DMS153 (cell line): ENCODE measurements at regions not wholly inside any gene's neighbourhood (a gene's known extent, or its start where the extent isn't known, plus 50 kb on each side); places are given as distances from the start of the nearest gene placed in this dataset.

Experiments used
- DNase-seq: peaks from one replicate; lab custom pipeline; 2025; lab: John Stamatoyannopoulos, UW

DNA sequence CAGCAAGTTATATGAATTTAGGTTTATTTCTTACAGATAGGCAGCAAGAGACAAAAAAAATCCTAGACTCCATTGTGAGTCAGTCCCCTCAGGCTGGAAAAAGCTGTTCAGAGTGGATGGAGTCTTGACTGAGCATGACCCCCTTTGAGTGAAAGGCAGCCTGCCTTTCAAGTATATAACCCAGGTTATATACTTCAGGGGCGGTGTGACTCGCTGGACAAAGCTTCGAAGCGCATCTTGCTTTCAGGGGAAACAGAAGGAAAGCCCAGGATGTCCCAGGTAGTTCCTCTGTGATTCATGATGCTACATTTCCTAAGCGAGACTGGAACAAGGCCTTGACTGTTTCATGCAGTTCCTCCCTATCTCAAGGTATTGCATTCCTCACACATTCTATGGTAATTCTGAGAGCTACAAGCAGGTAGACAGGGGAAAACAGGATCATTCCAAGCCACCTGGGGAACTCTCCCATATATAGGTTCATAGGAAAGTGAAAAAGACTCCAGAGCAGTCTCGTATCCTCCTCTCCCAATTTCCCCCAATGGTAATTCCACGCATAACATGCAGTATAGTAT, 1244.1 kb upstream of the CDH6 start:
- no peak for DNase-seq

DNA sequence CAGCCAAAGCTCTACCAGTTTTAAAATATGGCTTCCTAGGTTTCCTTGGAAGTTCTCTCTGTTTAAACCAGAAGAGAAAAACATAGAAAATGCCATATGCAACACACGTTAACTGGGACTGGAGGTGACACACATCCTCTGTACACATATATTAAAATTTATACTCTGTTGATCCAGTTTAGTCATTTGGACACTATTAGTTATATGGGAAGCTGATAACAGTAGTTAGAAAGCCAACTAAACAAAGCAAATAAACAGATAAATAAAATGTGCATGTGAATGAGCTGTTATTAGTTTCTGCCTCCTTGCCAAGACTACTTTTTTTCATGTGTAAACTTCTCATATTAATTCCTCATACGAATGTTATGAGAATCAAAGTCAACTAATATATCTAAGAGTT, 1249.2 kb upstream of the CDH6 start:
- no peak for DNase-seq

DNA sequence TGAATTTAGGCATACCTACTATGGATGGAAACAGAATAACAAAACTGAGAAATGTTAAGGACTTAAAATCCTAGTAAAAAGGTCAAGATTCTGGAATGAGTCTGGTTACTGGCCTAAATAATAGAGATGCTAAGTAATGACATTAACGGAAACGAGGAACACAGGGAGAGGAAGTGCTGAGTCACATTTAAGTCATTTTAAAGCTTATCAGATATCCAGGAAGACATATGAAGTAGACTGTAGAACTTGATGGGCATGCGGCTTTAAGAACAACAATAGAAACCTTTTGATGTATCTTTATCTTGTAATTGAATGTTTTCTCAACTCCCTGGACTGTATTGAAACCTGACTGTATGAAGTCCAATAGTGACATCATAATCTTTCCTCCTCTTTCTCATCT, 1251.4 kb upstream of the CDH6 start:
- DNase-seq, result no peak

DNA sequence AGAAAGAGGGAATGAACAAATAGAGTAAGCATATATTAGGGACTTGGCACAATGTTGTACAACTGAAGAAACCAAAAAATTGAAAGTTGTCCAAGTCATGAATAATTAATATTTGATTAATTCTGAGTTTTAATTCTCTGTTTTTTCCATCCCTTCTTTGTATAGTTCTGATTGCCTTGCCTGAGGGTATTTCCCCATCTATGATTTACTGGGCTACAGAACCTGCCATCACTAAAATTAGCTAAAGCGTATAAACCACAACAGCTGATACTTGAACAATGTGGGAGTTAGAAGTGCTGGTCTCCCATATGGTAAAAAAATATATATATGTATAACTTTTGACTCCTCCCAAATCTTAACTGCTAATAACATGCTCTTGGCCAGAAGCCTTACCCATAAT, 1253.5 kb upstream of the CDH6 start:
- no peak for DNase-seq

DNA sequence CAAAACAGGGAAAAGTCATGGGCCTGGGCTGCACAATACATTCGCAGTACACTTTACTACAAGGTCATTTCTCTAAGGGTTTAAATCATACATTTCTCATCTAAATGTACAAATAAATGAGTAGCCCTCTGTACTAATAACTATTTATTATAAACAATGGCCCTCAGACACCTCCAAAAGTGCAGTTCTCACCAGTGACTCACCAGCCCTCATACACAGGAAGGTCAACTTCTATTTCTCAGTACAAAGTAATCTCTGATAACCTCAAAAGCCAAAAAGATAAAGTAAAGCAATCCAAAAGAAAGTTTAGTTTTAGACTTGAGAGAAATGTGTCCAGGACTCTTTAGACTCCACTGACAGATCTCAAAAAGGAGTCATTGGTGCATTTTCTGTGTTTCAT, 1258.1 kb upstream of the CDH6 start:
- no peak for DNase-seq

DNA sequence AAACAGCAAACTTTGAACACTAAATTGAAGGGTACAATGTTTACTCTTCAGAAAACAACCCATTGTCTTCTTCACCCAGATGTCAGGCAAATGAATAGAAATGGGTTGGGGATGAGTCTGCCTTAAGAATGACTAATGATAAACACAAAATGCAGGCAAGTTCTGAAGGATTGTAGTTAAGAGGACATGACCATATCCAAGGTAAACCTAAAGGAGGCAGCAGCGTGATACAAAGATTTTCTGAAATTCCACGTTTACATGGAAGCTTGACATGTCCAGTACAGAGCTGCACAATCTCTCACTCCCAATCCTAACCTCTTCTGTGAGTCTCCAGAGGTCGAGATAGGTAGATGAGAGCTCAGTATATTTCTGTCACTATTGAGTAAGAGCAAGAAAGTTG, 1263.2 kb upstream of the CDH6 start:
- DNase-seq, result no peak

DNA sequence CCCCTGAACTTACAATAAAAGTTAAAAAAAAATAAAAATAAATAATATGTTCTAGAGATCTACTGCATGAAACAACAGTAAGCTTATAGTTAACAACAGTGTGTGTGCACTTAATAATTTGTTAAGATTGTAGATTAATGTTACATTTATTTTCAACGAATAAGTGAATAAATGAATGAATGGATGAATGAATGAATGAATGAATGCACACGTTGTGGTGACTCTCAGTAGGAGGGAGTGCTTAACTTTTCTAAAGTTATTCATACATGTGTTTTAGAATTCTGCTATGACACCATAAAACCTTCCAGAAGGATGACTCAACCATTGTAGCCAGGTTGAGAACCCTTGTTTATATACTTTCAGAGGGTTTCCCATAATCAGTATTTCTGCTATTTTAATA, 1269.4 kb upstream of the CDH6 start:
- no peak for DNase-seq

DNA sequence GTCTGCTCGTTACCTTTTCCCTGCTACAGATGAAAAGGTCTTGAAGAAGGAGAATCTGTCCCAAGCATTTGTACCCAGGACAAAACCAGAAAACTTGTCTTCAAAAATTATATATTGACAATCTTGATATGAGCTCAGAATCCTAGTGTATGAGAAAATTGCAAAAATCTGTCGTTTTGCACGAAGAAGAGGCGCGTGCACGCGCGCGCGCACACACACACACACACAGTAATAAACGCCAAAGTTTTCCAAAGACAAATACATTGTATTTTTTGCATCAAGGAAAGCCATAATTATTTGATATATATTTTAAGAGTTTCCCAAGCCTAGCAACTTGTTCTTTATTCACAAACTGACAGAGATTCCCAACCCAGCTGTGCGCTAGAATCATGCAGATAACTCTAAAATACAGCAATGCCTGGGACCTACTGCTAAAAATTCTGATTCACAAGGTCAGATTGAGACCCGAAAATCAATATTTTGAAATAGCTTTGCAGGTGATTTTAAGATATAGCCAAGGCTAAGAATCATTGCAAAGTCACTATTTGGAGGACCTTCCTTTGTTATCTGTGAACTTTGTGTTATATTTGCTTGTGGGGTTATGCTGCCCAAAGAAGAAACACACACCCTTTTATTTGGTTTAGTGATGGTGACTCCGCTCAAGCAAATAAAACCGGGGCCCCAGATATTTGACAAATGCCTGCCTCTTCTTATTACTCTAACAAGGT, 1287.7 kb upstream of the CDH6 start:
- DNase-seq, result no peak

DNA sequence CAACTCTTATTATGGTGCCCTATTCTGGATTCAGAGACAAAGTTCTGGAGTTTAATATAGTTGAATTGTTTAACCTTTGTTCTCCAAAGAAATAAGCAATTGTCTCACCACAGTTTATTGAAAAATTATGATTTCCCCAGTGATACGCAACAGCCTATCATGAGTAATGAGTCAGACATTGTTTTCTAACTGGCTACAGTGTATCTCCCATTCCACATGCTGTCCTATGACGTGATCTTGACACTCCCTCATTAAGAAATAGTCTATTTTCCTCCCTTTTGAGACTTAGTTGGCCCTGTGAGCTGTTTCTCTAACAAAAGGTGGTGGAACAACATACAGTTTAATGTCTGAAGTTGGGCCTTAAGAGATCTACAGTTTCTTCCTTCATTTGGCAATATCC, 1290.6 kb upstream of the CDH6 start:
- no peak for DNase-seq

DNA sequence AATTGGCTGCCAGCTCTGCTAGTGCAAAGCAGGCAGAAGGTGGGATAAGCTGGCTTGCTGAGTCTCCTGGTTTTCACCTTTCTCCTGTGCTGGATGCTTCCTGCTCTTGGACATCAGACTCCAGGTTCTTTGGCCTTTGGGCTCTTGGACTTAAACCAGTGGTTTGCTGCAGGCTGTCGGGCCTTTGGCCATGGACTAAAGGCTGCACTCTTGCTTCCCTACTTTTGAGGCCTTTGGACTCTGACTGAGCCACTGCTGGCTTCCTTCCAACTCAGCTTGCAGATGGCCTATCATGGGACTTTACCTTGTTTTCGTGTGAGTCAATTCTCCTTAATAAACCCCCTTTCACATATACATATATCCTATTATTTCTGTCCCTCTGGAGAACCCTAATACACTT, 1293.9 kb upstream of the CDH6 start:
- DNase-seq, result no peak

DNA sequence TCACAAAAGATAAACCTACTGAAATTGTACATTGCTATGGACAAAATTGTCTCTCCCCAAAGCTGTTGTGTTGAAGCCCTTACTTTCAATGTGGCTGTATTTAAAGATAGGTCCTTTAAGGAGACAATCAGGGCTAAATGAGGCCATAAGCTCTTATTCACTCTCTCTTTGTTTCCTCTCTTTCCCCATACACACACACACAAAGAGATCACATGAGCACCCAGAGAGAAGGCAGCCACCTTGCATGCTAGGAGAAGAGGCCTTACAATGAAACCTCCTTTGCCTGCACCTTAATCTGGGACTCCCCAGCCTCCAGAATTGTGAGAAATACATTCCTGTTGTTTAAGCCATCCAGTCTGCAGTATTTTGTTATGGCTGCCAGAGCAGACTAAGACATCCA, 1295.6 kb upstream of the CDH6 start:
- DNase-seq, result no peak

DNA sequence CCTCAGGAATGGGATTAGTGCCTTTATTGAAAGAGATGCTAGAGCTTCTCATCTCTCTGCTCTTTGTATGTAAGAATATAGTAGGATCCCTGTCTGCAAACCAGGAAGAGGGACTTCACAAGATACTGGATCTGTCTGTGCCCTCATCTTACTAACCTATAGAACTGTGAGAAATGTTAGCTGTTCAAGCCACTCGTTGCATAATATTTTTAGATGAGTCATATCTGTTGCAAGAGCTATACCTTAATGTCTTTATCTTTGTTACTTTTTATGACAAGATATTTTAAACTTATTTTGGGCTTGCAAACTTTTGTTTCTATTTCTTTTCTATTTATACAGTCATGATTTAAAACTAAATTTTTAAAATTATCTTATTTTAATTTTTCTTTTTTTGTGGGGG, 1296.8 kb upstream of the CDH6 start:
- DNase-seq, result no peak

DNA sequence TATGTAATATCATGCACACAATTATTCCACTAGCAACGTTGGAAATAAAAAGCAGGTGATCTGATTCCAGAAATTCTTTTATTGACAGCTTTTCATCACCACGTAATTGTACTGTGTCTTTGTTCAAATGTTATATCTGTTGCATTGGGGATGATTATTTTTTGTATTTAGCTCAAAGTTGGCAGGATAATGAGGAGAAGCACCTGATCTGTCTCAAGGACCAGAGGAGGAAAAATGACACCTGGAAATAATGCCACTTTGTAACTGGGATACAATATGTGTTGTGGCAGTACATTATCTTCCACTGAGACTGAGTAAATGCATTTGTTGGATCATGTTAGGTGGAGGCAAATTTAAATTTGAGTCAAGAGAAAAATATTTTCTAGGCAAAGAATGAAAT, 1298.8 kb upstream of the CDH6 start:
- DNase-seq, result no peak

DNA sequence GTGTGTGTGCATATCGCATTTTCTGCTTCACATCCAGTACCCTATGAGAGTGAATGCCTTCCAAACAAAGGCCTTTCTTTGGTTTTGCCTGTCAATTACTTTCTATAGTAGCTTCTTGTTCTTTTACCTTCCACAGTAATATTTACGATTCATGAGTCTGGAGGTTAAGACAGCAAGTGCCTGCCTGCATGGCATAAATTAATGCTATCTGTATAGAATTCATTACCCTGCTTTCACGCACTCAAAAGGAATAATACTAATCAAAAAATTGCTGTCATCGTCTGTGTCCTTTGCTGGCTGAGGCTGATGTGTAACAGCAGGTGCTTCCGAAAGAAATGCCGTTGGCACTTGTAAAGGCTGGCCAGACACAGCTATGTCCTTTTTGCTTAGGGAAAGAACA, 1304.4 kb upstream of the CDH6 start:
- no peak for DNase-seq

DNA sequence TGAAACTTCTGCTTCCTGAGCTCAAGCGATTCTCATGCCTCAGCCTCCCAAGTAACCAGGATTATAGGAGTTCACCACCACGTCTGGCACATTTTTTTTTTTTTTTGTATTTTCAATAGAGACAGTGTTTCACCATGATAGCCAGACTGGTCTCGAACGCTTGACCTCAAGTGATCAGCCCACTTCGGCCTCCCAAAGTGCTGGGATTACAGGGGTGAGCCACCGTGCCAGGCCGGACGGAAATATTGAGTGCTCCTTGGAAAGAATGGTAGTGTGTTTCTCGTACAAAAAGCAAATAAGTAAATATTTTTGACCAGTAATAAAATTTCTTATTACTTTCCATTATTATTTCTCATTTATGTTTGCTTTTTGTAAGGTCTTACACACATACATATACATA, 1307.9 kb upstream of the CDH6 start:
- DNase-seq, result no peak

DNA sequence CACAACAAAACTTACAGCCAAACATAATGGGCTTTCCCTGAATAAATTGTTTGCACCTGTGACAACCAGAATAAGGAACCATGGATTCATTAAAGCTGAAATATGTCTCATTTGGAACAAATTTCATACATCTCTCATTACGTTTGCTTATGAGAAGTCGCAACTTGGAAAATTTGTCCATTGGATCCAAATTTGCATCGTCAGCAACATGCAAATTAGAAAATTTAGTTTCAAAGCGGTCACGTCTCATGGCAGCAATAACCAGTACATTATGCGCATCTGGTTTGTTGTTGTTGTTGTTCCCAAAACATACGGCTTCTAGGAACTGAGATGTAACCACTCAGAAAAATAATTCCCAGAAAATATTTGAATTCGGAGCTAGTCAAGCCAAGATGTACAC, 1311.5 kb upstream of the CDH6 start:
- no peak for DNase-seq

DNA sequence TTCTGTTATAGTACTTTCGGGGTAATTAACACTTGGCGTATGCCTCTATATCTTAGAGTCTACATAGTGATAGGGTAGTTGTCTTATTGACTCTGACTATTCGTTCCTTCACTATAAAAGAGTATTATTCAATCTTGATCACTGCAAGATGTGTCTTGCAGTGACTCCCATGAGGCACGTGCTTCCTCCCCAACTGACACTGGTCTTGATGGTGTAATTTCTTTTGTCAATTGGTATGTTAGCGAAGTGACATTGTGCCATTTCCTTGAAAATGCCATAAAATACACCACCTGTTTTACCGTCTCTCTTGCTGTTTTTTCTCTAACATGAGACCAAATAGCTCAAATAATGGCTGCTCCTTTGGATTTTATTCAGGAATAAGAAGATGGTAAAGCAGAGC, 1314.1 kb upstream of the CDH6 start:
- DNase-seq, result no peak

DNA sequence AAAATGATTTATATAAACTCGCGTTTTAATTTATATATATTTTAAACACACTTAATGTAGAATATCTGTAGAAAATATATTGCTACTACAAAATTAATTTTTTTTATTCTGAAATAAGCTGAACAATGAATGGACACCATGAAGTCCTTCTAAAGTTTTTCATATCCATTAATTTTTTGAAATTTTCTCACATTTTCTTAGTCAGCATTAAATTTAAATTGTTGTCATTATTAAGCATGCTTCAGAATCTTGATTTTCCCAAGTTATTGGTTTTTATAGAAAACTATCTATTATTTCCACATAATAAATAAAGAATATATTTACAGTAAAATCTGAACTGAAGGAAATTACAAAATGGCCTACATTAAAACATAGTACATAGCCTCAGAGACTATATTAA, 1314.9 kb upstream of the CDH6 start:
- no peak for DNase-seq

DNA sequence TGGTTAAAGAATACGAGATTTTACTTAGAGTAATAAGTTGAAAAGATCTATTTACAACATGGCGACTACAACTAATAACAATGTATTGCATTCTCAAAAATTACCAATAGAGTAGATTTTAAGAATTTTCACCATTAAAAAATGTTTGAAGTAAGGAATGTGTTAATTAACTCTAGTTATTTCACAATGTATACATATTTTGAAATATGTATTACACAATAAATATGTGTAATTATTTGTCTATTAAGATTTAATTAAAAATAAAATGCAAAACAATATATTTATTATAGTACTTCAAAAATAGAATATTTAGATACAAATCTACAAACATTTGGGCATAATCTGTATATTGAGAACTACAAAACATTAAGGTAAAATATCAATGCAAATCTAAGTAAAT, 1326.3 kb upstream of the CDH6 start:
- no peak for DNase-seq

DNA sequence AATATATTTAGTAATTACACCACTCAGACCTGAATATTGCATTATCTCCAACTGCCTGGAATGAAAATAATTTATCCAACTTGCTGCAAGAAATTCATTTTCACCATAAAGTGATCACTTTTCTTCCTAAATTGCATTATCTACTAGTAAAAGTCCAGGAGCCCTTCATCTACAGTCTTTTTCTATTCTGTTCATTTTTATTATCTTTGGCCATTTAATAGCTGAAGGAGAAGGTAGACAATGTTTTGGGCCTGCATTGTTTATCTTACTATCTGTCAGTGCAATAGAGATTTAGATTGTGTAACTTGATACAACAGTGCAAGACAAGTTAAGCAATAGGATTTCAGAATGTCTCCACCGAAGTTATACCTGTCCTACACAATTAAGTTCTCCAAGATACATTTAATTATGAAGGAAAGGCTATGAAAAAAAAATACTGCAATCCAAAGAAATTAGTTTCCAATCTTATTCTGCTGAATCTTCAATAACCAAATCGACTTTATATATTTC, 1339.7 kb upstream of the CDH6 start:
- no peak for DNase-seq

DNA sequence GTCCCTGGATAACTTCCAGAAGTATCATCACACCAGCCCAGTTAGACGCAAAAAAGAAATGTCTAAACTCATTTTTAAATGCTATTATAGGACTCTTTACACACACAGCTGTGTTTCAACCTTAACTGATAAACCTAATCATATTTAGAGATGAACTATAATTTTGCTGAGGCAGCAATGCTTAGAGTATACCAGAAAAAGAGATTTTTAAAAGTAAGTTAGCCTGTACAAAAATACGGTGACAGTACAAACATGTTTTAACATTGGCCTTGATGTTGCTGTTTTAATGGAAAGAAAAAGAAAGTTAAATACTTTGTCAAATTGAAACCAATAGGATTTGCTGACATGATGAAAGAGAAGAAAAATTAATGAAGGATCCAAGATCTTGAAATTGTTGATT, 1341.2 kb upstream of the CDH6 start:
- no peak for DNase-seq

DNA sequence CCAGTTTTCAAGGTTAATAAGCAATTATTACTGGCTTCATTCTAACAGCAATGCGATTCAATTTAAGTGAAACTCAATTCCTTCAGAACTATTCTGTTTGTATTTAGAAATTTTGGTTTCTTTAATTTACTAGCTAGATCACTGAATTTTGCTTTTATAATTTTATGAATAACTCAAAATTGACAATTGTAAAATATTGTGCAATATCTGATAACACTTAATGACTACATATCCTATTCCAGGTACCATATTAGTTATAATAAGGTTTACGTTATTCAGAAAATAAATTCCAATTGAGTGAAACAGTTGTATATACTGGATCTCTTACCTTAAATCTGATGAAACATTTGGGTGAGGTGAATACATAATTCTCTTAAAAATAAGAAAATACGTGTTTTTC, 1348.3 kb upstream of the CDH6 start:
- DNase-seq, result no peak

DNA sequence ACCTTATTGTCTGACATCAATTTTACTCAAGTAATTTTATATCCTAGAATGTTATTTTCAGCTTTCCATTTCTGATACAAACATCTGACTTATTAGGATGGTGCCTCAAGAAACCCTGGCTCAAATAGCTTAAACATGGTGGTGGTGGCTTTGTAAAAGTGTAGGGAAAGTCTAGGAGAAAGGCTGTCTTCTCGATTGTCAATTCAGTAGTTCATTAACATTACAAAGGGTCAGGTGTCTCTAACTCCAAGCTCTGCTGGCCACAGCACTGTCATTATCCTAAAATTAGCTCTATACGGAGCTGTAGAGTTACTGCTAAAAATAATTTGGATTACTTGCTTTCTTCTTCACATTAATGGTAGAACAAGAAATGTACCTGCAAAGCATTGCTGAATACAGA, 1360.1 kb upstream of the CDH6 start:
- DNase-seq, result no peak

DNA sequence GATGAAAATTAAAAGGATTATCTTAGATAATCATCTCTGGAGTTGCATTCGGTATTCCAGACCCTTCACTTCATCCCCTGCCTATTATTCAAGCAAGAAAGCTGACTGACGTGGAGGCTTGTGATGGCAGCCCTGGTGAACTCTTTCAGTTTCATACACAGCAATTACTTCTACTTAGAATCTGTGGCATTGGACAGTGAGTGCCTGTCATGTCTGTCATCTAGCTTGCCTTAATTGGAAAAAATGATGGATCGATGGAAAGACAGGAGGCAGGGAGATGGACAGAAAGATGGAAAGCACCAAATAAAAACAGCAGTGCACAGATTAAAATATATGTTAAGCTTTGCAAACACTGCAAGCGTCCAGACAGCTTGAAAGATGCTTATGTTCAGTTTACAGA, 1371.0 kb upstream of the CDH6 start:
- DNase-seq, result no peak
